Astrocyte of the hippocampus (primary cell): ENCODE measurements at regions not wholly inside any gene's neighbourhood (a gene's known extent, or its start where the extent isn't known, plus 50 kb on each side); places are given as distances from the start of the nearest gene placed in this dataset.
"Not testable (repeated sequence)": the region's sequence is repeated elsewhere in the genome, so short reads cannot be mapped to it uniquely, and the experiment has no call there.

Experiments used
- DNase-seq: peaks from one replicate; pipeline ENCODE4 v3.0.0; 2011; ENCODE audit warnings: low read depth, low spot score

GRCh38 chr1:213417225-213417820 lies 366.3 kb downstream of the RPS6KC1 start:
- DNase-seq = no peak

- no peak for DNase-seq
Observed at GRCh38 chr1:213417846-213418245, 366.8 kb downstream of the RPS6KC1 start.

- DNase-seq = no peak
Observed at GRCh38 chr1:213418268-213419071, 367.4 kb downstream of the RPS6KC1 start.

- no peak for DNase-seq
Observed at GRCh38 chr1:213419401-213420030, 368.5 kb downstream of the RPS6KC1 start.

- DNase-seq = not testable (repeated sequence)
Observed at GRCh38 chr1:213421178-213421577, 370.1 kb downstream of the RPS6KC1 start.

- DNase-seq = no peak
Observed at GRCh38 chr1:213423041-213423440, 372.0 kb downstream of the RPS6KC1 start.

- DNase-seq = no peak
Observed at GRCh38 chr1:213423605-213424004, 372.6 kb downstream of the RPS6KC1 start.

- no peak for DNase-seq
Observed at GRCh38 chr1:213425376-213426030, 374.5 kb downstream of the RPS6KC1 start.

GRCh38 chr1:213429642-213430041 lies 378.6 kb downstream of the RPS6KC1 start:
- no peak for DNase-seq

GRCh38 chr1:213435715-213436114 lies 384.7 kb downstream of the RPS6KC1 start:
- no peak for DNase-seq

GRCh38 chr1:213438339-213438738 lies 387.3 kb downstream of the RPS6KC1 start:
- no peak for DNase-seq

- no peak for DNase-seq
Observed at GRCh38 chr1:213439703-213440102, 388.7 kb downstream of the RPS6KC1 start.

- DNase-seq = no peak
Observed at GRCh38 chr1:213440766-213441165, 389.7 kb downstream of the RPS6KC1 start.

GRCh38 chr1:213443415-213443814 lies 392.4 kb downstream of the RPS6KC1 start:
- no peak for DNase-seq

GRCh38 chr1:213444224-213444623 lies 393.2 kb downstream of the RPS6KC1 start:
- DNase-seq = no peak

GRCh38 chr1:213446496-213446895 lies 395.5 kb downstream of the RPS6KC1 start:
- DNase-seq = no peak

GRCh38 chr1:213448360-213448759 lies 397.3 kb downstream of the RPS6KC1 start:
- DNase-seq = no peak

- no peak for DNase-seq
Observed at GRCh38 chr1:213448776-213449175, 397.7 kb downstream of the RPS6KC1 start.

- DNase-seq = no peak
Observed at GRCh38 chr1:213452501-213452900, 401.5 kb downstream of the RPS6KC1 start.

GRCh38 chr1:213457186-213457585 lies 406.1 kb downstream of the RPS6KC1 start:
- DNase-seq = peak; percentile 6

- peak; percentile 2 for DNase-seq
Observed at GRCh38 chr1:213457733-213458132, 406.7 kb downstream of the RPS6KC1 start.

GRCh38 chr1:213462374-213462773 lies 411.3 kb downstream of the RPS6KC1 start:
- not testable (repeated sequence) for DNase-seq
